GM06990 (cell line): ENCODE measurements at regions not wholly inside any gene's neighbourhood (a gene's known extent, or its start where the extent isn't known, plus 50 kb on each side); places are given as distances from the start of the nearest gene placed in this dataset.

Experiments
- DNase-seq: peaks from one replicate; pipeline ENCODE4 v3.0.0-alpha.2; 2011; ENCODE audit not compliant: insufficient read length; ENCODE audit errors: extremely low read depth
- H3K27me3 ChIP-seq: replicated peaks from 2 replicates; pipeline ENCODE4 v1.6.0; 2011; ENCODE audit warnings: low read length; ENCODE audit not compliant: control insufficient read depth, insufficient read depth
- H3K36me3 ChIP-seq: 2 replicates; pipeline ENCODE4 v1.5.1; 2011; ENCODE audit warnings: low read length; ENCODE audit not compliant: control insufficient read depth, insufficient read depth
- H3K4me3 ChIP-seq: replicated peaks from 2 replicates; pipeline ENCODE4 v1.5.1; 2011; ENCODE audit warnings: low read depth, mild to moderate bottlenecking, control low read depth, low read length
- TF ChIP-seq, protein P1 (sequence below): IDR thresholded peaks from 2 replicates; pipeline ENCODE4 v1.5.1; 2011; ENCODE audit warnings: low read length, control low read depth, mild to moderate bottlenecking, inconsistent platforms; ENCODE audit not compliant: insufficient read depth, poor library complexity, severe bottlenecking

DNA sequence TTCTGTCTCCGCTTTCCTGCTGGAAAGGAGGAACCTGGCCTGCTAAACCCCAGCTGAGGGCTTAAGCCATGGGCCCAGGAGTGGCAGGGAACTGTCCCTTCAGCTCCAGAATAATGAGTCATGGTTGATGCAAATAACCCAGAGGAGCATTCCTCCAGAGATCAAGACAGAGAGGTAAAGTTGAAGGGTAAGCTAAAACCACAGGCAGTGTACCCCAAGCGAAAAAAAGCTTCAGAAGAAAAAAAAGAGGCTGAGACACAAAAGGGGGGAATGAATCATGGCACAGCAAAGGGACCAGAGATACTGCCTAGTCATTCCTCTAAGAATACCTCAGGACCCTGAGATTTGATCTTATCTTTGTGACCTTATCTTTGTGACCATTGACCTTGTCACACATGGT, 199.5 kb upstream of the TAS2R1 start:
- H3K36me3 ChIP-seq, result no peaks in the 10 kb centered on the region
- H3K27me3 ChIP-seq, result no peaks in the 10 kb centered on the region
- TF ChIP-seq, protein P1, sequence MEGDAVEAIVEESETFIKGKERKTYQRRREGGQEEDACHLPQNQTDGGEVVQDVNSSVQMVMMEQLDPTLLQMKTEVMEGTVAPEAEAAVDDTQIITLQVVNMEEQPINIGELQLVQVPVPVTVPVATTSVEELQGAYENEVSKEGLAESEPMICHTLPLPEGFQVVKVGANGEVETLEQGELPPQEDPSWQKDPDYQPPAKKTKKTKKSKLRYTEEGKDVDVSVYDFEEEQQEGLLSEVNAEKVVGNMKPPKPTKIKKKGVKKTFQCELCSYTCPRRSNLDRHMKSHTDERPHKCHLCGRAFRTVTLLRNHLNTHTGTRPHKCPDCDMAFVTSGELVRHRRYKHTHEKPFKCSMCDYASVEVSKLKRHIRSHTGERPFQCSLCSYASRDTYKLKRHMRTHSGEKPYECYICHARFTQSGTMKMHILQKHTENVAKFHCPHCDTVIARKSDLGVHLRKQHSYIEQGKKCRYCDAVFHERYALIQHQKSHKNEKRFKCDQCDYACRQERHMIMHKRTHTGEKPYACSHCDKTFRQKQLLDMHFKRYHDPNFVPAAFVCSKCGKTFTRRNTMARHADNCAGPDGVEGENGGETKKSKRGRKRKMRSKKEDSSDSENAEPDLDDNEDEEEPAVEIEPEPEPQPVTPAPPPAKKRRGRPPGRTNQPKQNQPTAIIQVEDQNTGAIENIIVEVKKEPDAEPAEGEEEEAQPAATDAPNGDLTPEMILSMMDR, result no peak
- DNase-seq, result no peak
- H3K4me3 ChIP-seq, result no peak overlapping the region

DNA sequence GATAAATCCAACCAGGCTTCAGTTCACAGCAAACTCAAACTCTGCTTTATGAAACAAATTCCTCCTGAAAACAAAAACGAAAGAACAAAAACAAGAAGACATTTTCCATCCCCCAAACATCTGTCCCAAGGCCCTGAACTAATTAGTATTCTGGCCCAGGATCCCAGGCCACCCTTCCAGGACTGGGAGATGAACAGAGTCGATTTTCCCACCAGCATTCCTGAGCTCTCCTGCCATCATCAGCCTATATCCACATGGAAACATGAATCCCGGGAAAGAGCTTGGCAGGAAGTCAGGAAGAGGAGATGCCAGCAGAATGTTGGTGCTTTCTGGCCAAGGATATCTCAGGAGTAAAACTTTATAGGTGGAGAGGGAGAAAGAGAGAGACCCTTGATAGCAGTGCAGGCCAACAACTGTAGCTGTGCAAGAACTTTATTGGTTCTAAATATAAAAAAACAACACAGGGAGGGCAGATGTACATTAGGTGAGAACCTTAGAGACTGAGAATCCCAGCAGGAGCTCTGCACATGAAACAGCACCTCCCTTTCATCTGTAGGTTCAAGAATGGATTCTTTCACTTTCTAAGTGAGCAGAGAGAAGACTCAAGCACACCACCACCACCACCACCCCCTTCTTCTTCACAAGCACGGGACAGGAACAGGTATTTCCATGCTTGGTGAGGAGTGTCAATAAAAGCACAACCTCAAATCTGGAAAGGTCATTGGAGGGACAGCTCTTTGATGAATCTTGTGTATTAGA, 190.7 kb upstream of the TAS2R1 start:
- Histone ChIP-seq H3K36me3 (no peaks in the 10 kb centered on the region), H3K4me3 (no peak overlapping the region), H3K27me3 (no peaks in the 10 kb centered on the region)
- TF ChIP-seq, protein P1, result no peak
- no peak for DNase-seq

DNA sequence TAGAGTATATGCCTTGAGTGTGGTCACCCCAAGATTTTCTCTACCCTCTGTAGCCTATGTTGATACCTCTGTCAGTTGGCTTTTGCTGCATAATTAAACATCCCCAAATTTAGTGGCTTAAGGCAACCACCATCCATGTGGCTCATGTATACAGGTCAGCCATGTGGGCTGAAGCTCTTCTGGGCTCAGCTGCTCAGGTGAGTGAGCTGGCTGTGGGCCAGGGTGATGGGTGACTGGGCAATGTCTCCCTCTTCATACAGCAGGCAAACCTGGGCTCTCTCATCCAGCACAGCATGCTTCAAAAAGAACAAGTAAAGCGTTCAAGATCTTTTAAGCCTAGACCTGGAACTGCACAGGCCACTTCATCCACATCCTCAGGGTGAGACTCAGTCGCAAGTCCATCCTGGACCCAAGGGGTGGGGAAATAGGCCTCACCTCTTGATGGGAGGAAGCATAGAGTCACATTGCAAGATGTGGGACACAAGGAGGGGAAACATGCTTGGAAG, 188.2 kb upstream of the TAS2R1 start:
- no peaks in the 10 kb centered on the region for H3K27me3 ChIP-seq
- DNase-seq, result no peak
- no peak overlapping the region for H3K4me3 ChIP-seq
- no peaks in the 10 kb centered on the region for H3K36me3 ChIP-seq
- TF ChIP-seq, protein P1, result no peak

DNA sequence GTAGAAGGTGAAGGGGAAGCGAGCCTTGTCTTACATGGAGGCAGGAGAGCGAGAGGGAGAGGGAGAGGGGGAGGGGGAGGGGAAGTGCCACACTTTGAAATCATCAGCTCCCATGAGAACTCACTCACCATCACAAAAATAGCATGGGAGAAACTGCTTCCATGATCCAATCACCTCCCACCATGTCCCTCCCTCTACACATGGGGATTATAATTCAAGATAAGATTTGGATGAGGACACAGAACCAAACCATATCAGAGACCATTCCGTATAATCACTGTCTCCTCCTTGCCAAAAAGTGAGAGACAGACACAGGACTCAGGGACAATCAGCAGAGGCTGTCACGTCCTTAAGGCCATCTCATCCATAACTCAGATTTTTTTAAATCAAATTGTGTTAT, 187.7 kb upstream of the TAS2R1 start:
- Histone ChIP-seq H3K36me3 (no peaks in the 10 kb centered on the region), H3K4me3 (no peak overlapping the region), H3K27me3 (no peaks in the 10 kb centered on the region)
- no peak for DNase-seq
- TF ChIP-seq, protein P1, result no peak

DNA sequence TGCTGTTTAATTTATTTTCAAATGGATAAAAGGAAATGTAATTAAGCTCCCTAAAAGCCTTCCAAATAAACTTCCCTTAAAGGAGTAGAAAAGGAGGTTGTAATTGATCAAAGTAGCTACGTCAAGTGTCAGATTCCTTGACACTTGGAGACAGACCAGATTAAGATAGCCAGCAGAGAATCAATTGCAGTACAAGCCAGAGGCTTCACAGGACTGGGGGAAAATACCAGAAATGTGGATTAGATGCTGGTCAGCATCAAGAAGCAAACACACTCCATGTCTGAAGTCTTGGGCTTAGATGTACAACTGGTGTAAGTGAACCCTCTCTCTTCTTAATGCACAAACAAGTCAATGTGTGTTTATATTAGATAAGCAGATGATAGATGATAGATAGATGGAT, 184.9 kb upstream of the TAS2R1 start:
- no peak for DNase-seq
- no peaks in the 10 kb centered on the region for H3K36me3 ChIP-seq
- TF ChIP-seq, protein P1, result no peak
- no peaks in the 10 kb centered on the region for H3K27me3 ChIP-seq
- no peak overlapping the region for H3K4me3 ChIP-seq
